T47D (cell line): ENCODE measurements at regions not wholly inside any gene's neighbourhood (a gene's known extent, or its start where the extent isn't known, plus 50 kb on each side); places are given as distances from the start of the nearest gene placed in this dataset.
"Not testable (repeated sequence)": the region's sequence is repeated elsewhere in the genome, so short reads cannot be mapped to it uniquely, and the experiment has no call there.

ENCODE experiments used
- DNase-seq, 2 experiments: peaks; one replicate each; pipeline versions ENCODE4 v3.0.0 to v3.0.0-alpha.2; 2011 to 2012; ENCODE audit warnings: low read depth in 1 of 2, low spot score in 1 of 2
- JUND ChIP-seq: IDR thresholded peaks from 2 replicates; pipeline ENCODE4 v1.6.1; 2012; ENCODE audit warnings: low read depth
- in situ Hi-C: cut with HindIII; loops from 2 replicates; pipeline ENCODE4 v1.10.0; 2016; ENCODE audit warnings: low sequenced_read_pairs, low pct_unique_long_range_greater_than_20kb

GRCh38 chr6:22766979-22767378 lies 197.6 kb downstream of the HDGFL1 start:
- TF ChIP-seq JUND = no peak
- no peak for DNase-seq
- in situ Hi-C loops = no loop called here

GRCh38 chr6:22770054-22770453 lies 200.7 kb downstream of the HDGFL1 start:
- TF ChIP-seq JUND = no peak
- in situ Hi-C loops = no loop called here
- DNase-seq = no peak

GRCh38 chr6:22774129-22774528 lies 204.8 kb downstream of the HDGFL1 start:
- TF ChIP-seq JUND = no peak

GRCh38 chr6:22778438-22778837 lies 209.1 kb downstream of the HDGFL1 start:
- in situ Hi-C loops, DNase-seq: not testable (repeated sequence)

More at GRCh38 chr6:22774129-22774528, 204.8 kb downstream of the HDGFL1 start:
- DNase-seq = no peak
- in situ Hi-C loops = no loop called here

- no peak for TF ChIP-seq JUND
- in situ Hi-C loops = no loop called here
- no peak for DNase-seq
Observed at GRCh38 chr6:22779062-22779461, 209.7 kb downstream of the HDGFL1 start.

- in situ Hi-C loops = no loop called here
- no peak for TF ChIP-seq JUND
- DNase-seq = no peak
Observed at GRCh38 chr6:22783931-22784330, 214.6 kb downstream of the HDGFL1 start.

GRCh38 chr6:22784601-22785410 lies 215.4 kb downstream of the HDGFL1 start:
- no peak for DNase-seq
- no peak for TF ChIP-seq JUND
- in situ Hi-C loops = no loop called here

GRCh38 chr6:22788038-22788437 lies 218.7 kb downstream of the HDGFL1 start:
- TF ChIP-seq JUND = no peak
- no peak for DNase-seq
- in situ Hi-C loops = no loop called here

- DNase-seq = no peak
- in situ Hi-C loops = no loop called here
- no peak for TF ChIP-seq JUND
Observed at GRCh38 chr6:22789315-22789714, 219.9 kb downstream of the HDGFL1 start.

- no peak for DNase-seq
- in situ Hi-C loops = no loop called here
- no peak for TF ChIP-seq JUND
Observed at GRCh38 chr6:22794844-22795243, 225.5 kb downstream of the HDGFL1 start.

GRCh38 chr6:22800451-22800850 lies 231.1 kb downstream of the HDGFL1 start:
- in situ Hi-C loops = no loop called here
- no peak for TF ChIP-seq JUND
- no peak for DNase-seq

GRCh38 chr6:22801831-22802230 lies 232.5 kb downstream of the HDGFL1 start:
- in situ Hi-C loops = no loop called here
- no peak for TF ChIP-seq JUND
- DNase-seq = no peak

- in situ Hi-C loops = no loop called here
- DNase-seq = no peak
- no peak for TF ChIP-seq JUND
Observed at GRCh38 chr6:22804620-22805261, 235.4 kb downstream of the HDGFL1 start.
